ENCODE measurements at regions not wholly inside any gene's neighbourhood (a gene's known extent, or its start where the extent isn't known, plus 50 kb on each side); places are given as distances from the start of the nearest gene placed in this dataset.

DNA sequence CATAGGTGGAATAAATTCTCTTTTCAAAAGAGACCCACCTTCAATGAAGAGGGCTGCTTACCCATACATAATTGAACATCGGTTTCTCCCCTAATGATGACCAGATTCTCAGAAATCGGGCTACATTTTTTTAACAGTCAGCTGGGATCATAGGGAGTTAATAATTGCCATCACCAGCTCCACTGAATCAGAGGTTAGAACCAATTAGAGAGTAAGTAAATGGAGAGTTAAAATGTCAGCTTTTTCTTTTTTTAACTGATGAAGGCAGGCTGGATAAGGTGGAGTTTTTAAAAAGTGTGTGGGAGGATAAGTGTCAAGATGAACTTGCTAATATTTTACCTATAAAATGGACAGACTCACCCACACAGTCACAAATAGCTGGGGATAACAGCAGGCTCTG lies 584.5 kb upstream of the NR3C2 start:
- no peak for DNase-seq

- DNase-seq: no peak
Observed at GRCh38 chr4:149017002-149017734, 575.0 kb upstream of the NR3C2 start.

DNA sequence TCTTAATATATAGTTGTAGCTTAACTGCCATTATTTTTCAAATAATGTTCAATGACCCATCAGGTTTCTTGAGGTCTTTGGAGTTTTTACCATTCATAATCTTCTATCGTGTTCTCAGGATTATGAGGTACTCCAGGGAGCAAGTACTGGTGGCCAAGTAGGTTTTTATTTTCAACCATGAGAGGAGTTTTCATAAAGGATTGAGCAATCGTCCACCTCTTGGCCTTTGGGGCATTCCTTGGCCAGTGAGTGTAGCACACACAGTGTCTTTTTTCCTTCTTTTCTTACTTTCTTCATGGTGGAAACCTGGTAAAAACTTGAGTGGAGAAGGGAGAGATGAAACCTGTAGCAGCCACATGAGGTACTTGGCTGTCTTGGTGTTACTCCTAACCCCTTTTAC lies 567.0 kb upstream of the NR3C2 start:
- no peak for DNase-seq

- DNase-seq: no peak
Observed at GRCh38 chr4:149008415-149009025, 566.3 kb upstream of the NR3C2 start.

DNA sequence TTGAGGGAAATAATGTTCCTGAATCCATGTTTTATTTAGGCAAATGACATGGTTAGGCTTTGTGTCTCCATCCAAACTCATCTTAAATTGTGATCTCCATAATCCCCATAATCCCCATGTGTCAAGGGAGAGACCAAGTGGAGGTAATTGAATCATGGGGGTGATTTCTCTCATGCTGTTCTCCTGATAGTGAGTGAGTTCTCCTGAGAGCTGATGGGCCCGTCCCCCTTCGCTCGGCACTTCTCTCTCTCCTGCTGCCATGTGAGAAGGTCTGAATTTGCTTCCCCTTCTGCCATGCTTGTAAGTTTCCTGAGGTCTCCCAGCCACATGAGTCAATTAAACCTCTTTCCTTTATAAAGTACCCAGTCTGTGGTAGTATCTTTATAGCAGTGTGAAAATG lies 563.0 kb upstream of the NR3C2 start:
- no peak for DNase-seq

DNA sequence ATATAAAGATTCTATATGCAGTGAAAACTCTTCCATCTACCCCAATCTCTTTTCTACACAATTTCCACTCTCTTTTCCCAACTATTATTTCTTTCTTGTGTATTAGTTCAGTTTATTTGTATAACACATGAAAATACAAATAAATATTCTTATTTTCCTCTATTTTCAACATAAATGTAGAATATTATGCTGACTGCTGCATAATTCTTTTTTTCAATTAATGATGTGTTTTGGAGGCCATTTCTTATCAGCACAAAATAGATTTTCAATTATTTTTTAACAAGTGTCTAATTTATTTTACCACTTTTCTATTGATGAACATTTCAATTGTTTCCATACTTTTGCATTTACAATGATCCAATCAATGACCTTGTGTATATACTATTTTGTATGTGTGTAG lies 557.7 kb upstream of the NR3C2 start:
- no peak for DNase-seq

GRCh38 chr4:148998719-148999118 lies 556.5 kb upstream of the NR3C2 start:
- no peak for DNase-seq

GRCh38 chr4:148986951-148987350 lies 544.7 kb upstream of the NR3C2 start:
- DNase-seq: no peak

DNA sequence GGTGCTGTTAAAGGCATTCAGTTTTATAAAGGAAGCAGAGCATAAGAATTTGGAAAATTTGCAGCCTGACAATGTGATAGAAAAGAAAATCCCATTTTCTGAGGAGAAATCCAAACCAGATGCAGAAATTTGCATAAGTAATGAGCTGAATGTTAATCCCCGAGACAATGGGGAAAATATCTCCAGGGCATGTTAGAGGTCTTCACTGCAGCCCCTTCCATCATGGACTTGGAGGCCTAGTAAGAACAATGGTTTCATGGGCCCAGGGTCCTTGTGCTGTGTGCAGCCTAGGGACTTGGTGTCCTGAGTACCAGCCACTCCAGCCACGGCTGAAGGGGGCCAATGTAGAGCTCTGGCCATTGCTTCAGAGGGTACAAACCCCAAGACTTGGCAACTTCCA lies 542.7 kb upstream of the NR3C2 start:
- DNase-seq: no peak

GRCh38 chr4:148982200-148982599 lies 540.0 kb upstream of the NR3C2 start:
- no peak for DNase-seq

DNA sequence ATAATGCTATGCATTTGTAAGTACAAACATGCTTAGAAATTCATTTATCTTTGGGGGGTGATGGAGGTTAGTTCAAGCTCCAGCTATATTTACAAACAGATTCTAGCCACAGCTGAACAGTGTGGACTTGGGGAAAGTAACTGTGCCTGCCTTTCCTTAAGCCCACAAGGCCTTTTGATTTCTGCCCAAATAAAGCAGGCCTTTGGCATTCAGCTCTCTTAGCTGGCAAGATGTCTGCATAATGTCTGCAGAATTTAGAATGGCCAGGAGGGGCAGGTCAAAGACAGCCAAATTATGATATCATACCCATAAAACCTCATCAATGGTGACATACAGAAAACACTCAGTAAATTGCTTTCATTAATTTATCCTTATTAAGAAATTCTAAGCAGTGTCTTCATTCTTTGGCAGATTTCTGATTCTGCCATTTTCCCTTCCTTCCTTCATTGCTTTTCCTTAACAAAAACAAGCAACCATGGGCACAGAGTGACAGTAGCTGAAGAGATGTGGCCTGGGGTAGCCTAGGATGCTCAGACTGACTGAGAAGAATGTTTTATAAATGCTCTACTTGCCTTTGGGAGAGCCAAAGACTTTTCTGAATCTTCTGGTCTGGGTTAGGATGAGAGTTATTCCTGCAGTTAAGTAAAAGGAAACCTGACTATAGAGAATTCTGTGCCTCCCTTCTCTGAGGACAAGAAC lies 538.7 kb upstream of the NR3C2 start:
- no peak for DNase-seq

GRCh38 chr4:148978301-148978700 lies 536.1 kb upstream of the NR3C2 start:
- DNase-seq: no peak

DNA sequence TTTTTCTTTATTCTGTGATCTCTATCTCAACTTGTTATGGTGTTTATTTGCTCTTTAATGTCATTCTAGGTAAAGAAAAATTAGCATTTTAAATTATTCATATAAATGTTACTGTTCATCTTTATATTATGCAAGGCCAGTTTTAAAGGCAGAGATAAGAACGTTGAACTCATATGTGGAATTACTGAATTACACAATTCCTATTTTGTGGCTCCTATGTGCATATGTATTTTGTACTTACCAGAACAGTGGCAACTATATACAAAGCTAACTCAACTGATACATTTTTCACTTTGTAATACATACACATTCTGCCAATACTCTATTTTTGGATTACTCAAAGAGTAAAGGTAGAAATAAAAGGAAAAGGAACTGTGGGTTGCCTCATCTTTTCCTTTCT lies 533.2 kb upstream of the NR3C2 start:
- DNase-seq: no peak

GRCh38 chr4:148965080-148965479 lies 522.9 kb upstream of the NR3C2 start:
- no peak for DNase-seq

- DNase-seq: no peak
Observed at GRCh38 chr4:148964456-148964855, 522.2 kb upstream of the NR3C2 start.

DNA sequence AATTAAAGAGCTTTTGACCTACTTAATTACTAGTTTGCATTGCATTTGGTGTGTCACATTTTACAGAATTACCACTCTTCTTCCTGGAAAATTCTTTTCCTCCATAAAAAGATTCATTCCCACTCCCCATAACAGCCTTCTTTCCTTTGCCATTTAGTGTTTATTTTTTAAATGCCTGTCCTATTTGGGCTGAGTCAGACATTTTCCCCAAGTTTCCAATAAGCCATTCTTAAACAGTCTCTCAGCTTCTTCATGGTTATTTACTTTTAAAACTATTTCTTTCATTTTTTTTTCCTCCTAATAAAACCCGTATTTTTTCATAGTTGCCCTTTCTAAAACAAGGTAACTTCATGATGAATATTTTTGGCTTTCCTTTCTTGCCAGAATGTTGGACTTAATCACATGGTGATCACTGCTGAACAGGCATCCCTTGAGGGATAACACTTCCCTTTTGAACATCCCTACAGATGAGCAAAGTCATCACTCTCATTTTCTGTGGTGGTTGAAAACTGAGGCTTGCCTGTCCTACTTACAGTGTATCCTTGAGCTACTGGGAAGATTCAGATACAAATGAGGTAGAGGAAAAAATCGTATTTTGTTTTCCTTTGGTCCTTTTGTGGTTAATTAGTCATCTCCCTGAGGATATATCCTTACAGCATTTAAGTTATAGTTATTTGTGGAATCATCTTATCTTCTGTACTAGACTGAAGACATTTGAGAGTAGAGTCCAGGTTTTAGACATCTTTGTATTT lies 520.5 kb upstream of the NR3C2 start:
- no peak for DNase-seq

- DNase-seq: no peak
Observed at GRCh38 chr4:148961526-148961925, 519.3 kb upstream of the NR3C2 start.

DNA sequence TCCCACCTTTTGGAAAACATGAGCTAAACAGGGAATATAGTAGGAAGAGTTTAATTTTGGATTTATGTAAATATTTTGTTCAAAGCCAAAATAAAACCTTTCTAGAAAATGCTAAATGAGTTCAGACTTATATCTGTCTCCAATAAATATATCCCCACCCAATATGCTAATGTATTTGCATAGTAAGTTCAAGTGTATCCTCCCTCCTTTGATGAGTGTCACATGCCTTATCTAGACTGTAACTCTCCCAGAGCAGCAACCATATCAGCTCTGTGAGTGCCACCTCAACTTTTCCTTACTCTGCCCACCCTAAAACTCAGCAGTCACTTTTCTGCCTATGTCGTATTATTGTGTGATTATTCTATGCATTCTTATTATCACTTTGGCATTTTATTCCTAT lies 516.1 kb upstream of the NR3C2 start:
- DNase-seq: no peak

DNA sequence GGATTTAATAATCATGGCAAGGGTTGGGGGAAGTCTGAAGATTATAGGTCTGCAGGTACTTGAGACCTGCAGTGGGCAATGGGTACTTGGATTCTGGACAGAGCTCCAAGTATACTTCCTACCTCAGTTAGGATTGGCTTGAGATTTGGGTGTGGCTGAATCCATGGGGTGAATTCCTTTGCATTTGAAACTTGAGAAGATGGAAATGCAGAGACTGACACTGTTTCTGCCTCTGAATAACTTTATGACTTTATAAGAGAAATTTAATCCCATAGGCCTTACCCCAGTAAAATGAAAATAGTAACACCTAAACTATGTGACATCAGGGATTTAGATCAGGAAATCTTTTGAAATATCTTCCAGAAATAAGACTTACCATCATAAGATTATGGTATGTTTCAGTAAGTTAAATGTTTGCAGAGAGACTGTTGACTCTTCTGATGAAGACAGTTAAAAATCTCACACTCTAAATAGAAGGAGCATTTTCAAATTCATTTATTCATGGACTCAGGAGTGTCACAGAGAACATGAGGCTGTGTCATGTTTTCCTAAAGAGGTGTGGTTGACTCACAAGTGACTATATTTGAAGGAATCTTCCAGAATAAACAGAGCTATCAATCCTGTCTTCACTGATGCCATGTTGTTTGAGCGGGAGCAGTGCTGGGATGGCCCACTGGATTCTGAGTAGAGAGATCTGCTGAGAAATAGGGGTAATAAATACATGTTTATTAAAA lies 513.5 kb upstream of the NR3C2 start:
- DNase-seq: no peak

DNA sequence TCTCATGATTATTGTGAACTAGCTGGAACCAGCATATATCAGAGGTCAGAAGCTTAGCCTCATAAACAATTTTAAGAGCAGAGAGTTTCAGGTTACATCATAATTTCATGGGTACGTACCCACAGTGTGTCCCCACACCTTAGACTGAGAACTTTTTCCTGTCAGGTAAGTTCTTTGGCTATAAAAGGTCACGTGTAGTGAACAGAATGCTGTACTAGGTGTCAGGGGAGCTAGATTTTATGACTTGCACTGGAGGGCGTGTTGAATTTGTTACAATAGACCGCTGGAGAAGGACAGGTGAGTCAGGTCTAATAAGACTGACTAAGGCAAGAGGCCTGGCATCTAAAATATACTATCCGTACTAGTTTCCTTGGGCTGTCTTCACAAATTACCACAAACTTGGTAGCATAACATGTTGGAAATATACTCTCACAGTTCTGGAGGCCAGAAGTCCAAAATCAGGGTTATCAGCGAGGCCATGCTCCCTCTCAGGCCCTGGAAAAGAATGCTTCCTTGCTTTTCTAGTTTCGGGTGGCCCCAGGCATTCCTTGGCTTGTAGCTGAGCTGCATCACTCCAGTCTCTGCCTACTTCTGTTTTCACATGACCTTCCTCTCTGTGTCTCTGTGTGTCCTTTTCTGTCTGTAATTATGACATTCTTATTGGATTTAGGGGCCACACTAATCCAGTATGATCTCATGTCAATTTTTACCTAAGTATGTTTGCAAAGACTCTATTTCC lies 512.0 kb upstream of the NR3C2 start:
- DNase-seq: no peak

GRCh38 chr4:148951346-148951745 lies 509.1 kb upstream of the NR3C2 start:
- DNase-seq: no peak

DNA sequence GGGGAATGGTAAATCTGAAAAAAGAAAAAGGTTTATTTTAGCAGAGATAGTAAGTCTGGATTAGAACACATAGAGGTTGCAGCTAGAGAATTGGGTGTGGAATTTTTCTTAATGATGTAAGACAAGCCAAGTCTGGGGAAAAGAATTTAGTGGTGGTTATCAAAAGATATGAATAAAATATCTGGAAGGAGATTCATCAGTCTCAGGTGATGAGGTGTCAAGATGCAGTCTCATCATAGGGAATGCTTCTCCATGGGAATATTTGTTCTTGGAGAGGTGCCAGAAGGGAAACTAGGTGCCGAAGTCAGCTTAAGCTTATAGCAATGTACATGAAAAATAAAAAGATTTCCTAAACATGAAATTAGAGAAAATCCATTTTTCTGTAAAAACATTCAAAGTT lies 504.1 kb upstream of the NR3C2 start:
- DNase-seq: no peak
